NCI-H2196 (cell line): ENCODE measurements at regions not wholly inside any gene's neighbourhood (a gene's known extent, or its start where the extent isn't known, plus 50 kb on each side); places are given as distances from the start of the nearest gene placed in this dataset.
A peak's percentile ranks its signal among the peaks of the same experiment; 100 is the strongest.

Source experiments
- DNase-seq: peaks from one replicate; lab custom pipeline; 2025; ENCODE audit not compliant: unreplicated experiment; lab: John Stamatoyannopoulos, UW

DNA sequence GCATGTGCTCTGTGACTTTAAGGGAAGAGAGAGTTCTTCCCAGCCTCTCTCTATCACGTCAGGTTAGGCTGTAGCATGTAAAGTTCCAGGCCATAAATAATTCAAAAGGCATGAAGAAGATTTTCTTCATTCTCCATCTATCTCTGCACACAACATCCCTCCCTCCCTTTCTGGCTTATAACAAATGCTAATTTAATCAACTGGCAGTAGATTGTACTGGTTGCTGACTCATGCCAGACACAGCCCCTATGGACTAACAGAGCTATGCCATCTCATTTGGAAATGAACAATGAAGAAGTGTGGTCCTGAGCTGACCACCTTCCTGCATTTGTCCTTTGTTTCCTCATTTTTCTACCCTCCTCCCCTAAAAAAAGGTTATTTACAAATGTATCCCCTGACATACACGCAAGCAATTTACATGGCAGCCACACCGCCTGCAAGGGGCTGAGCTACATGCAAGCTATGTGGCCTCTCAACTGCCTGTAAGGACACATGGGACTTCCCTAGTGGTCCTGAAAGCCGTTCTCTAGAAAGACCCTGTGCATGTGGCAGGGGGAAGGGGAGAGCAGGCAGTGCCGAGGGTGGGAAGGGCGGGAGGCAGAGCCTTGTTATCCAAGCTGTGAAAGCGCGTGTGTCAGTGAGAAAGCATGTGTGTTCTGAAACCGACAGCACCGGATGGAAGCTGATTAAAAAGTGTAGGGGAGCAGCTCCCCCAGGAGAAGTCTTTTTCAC lies 90.9 kb upstream of the KLF7 start:
- no peak for DNase-seq

DNA sequence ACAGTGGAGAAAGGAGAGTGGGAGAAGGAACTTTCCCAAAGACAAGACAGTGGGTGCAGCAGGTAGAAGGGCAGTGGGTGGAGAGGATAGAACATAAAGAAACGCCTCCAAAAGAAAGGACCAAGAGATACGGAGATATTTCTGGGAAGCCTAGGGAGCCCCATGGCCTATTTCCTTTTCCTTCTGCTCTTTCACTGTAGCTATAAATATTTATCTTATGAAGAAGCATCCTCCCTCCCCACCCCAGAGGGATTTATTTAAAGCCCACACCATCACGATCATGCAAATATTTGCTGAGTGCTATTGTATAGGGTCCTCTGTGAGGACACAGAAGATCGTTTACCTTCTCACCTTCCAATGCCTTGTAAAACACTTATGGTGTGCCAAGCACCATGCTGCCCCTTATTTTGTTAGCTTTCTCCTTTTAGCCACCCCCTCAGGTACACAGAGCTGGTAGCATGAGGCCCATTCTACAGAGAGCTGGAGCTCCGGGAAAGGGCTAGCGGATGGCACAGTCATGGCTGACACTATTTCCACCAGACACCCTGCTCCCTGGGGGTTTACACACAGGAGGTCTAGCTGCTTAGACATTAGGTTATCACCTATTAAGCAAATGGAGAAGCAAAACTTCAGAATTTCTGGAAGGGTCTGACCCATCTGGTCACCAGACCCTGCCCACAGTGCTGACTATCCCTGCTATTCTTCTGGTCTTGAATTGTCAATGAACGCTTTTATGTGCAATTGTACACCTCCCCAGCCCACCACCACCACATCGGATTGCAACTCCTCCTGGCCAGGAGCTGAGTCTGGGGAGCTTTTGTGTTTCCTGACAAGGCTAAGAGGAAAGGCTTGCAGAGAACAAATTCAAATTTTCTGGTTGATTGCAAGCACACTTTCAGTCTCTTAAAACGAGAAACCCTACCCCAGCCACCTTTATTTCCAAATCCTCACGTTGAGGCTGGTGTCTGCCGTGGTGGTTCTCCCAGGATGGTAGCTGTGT lies 91.8 kb upstream of the KLF7 start:
- no peak for DNase-seq

DNA sequence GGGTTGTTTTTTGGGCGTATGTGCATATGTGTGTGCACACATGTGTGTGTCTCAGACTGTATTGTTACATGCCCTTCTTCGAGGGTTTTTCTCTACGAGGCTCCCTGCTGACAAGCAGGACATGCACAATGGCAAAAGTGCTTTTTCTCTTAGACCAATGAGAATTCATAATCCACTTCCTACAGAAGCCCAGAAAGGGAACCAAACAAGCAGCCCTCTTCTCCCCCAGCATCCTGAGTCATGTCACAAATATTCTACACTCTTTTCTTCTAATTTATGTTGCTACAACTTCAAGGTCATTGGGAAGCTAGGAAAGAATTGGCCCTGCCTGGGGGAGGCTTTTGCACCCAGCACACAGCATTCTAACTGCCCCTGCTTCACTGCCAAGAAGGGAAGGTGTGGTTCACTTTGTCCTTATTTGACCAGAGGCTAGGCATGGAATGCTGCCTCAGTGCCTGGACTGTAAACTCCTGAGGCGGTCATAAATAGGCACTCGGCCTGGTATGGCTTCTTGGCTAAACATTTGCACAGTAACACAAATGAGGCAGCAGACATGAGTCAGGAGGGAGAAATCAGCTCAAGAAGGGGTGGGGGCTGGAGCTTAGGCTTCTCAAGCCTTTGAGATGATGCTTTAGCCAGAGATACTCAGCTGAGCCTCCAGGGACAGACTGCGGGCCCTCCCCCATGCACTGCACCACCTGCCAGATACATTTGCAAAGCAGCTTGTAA lies 92.7 kb upstream of the KLF7 start:
- DNase-seq = peak; percentile 62

DNA sequence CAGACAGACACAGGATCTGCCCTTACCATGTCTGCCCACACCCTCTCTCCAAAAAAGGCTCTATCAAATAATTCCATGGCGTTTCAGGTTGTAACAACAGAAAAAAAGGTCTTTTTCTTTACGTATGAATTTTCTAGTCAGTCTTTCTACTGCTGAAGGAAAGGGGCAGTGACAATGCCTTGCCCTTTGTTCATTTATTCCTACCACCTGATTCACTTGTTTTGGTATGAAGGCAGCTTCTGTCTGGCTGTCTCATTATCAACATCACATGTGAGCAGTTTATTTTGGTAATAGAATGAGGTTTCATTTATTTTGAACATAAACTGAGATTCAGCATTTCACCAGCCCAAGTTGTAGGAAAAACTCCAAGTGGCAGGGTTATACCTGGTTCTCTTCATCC lies 94.3 kb upstream of the KLF7 start:
- DNase-seq = no peak

DNA sequence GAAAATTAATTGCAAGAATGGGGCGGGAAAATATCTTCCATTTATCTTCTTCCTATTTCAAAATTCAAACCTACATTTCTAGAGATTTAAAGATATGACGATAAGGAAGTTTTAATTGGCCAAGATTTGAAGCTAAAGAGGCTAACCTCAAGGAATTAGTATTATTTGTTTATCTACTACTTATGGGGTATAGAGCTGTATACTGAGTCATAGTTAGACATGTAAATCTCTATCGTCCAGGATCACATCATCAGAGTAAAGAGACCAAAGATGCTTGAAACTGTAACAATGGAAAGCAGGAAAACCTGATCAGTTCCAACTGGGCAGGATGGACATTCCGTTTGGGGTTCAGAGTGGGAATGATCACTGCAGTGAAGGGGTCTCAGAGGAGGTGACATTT lies 95.2 kb upstream of the KLF7 start:
- no peak for DNase-seq

DNA sequence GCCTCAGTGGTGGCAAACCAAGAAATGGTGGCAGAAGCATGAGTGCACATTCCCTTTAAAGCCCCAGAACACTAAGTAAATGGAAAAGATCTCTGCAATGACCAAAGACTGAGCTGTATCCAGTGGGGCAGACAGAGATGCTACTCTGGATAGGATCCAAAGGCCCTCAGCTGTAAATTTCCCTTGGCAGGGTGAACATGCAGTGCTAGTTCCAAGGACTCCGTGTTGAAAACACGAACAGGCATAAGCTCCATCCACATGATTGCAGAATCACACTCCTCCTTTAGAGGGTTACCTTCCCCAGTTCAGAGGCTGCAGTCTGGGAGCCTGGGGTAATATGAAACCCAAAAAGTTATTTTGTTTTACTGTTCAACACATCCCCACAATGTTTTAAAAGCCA lies 98.6 kb upstream of the KLF7 start:
- DNase-seq = no peak

DNA sequence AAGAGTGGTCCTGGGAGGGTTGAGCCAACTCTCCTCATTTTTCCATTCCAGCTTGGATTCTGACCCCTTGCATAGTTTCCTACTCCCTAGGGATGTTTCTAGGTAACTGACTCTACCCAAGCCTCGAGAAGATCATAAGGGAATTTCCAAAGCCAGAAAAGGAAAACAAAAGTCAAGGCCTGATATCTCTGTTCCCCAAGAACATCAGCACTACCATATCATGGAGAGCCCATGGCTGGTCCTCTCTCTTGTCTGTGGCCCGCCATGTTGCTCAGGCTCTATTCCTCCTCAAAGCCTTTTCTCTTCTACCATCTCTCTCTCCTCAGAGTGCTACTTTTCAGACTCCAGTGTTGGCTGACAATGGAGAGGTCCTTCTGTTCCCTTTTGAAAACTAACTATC lies 99.6 kb upstream of the KLF7 start:
- no peak for DNase-seq

DNA sequence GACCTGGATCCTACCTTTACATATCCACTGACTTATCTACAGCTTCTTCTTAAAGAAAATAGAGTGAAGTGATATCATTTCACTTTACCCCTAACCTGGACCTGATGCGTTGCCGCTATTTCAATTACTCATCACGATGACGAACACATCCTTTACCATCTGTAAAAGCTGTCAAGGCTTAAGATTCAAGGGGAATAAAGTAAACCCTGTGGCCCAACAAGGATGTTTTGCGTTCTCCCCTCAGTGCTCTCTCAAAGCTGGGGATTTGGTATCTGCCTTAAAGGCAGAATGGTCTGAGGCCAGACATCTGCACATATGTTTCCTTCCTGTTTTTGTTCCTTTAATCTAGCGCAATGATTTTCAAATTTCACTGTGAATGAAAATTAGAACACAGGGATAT lies 100.1 kb upstream of the KLF7 start:
- no peak for DNase-seq

DNA sequence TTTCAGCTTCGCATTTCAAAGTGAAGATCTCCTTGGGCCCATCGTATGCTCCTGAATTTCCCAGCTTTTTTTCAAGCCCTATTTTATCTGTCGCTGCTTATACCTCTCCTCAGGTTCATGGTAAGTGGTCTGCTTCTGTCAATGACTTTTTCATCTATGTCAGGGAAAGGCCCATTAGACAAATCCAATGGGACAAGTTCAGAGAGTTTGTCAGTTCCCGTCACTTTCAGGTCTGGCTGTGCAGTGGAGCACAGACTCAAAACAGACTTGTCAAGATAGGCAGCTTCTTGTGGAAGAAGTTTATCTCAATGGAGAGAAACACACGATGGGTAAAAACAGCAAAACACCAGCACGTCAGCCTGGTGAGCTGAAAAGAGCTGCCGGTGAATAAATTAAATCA lies 100.9 kb upstream of the KLF7 start:
- no peak for DNase-seq

DNA sequence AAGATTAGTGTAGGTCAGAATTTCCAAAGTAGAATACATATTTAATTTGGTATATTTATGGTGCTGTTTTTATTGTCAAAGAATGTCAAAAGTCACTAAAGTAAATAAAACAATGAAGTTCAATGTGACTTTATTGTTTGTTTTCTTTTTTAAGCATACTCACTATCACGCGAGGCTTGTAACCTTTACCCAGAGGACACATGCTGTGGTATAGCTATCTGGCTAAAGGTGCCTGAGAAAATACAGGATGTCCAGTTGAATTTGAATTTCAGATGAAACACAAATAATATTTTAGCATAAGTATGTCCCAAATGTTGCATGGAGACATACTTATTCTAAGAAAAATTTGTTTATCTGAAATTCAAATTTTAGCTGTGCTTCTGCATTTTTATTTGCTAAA lies 103.3 kb upstream of the KLF7 start:
- no peak for DNase-seq

DNA sequence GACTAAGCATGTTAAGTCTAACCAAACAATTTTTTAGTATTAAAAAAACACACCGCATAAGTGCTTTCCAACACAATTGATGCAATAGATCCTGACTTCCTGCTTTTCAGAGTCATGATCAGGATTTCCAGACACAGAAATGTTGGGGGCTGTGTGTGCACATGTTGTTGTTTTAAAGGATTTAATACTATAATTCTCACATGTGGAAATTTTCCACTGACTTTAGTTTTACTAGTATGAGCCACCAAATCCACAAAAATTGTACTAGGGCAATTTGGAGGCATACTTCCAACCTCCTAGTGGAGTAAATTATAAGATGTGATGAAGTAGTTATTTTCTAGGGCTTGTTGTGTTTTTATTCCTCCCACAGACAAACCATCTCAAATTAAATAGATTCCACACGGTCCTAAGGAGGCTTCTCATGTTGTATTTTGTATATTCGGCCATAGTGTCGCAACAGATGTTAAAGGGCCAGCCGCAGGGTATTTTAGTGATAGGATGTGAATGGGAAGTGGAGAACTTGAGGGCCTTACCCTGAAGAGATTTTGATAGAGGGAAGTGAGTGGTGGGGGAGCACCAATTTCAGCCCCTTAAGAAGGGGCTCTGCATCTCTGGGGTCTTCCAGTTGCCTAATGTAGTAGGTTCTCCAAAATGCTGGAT lies 108.9 kb upstream of the KLF7 start:
- no peak for DNase-seq

DNA sequence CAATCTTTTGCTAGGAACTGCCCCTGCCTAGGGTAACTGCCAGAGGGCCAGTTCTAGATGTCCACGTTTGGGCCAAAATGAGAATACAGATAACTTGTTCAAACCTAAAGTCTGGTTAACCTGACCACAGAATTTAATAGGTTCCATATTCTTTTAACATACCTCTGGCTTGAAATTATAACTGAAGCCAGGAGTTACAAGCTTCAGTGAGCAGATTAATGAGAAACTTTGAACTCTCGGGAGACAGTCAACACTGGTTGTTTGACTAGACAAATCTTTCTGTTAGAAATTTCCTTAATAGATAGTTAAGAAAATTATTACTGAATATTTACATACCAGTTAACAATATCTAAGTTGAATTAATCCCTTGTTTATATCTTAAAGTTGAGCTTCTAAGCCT lies 110.0 kb upstream of the KLF7 start:
- no peak for DNase-seq

DNA sequence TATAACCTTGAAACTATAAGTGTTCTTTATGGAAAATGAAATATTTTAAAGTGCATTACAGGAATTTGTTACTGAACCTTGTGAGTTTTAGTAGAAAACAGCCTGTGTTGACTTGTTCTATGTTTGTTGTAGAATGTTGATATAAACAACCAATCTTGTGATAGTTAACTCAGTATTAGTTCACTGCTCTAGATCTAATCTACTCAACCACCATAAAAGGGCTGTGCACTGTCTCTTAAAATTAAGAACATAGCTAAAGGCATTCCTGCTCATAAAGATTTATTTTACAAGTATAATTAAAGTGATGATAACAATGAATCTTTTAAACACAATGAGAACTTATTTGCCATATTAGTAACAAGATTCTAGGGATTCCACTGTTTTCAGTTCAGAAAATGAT lies 110.5 kb upstream of the KLF7 start:
- DNase-seq = no peak

DNA sequence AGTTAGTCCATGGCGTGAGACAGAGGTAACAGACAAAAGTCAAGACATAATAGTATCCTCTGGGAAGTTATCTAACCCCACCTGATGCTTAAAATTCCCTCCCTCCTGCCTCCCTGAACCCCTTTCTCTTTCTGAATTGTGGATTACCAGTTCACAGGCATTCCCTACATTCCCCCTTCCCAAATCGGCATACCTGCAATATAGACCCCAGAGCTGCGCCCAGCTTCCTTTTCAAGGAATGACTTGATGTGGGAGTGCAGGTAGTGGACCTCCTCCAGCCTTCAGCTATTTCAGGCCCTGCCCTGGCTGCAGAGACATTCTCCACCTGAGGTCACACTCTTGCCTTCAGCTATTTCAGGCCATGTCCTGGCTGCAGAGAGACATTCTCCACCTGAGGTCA lies 111.1 kb upstream of the KLF7 start:
- no peak for DNase-seq

DNA sequence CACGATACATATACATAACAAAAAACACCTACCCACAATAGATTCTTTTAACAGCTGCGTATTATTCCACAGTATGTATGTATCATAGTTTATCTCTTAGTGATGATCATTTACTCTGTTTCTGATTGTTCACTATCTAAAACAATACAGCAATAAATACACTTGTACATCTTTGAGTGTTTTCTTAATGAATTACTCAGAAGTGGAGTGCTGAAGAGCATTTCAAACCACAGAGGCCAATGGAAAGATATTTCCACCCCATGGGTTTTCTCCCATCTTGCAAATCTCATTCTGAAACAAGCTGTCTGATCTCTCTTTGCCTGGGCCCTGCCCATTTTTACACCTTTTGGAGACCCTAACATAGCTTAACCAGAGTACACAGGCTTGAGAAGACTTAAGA lies 113.8 kb upstream of the KLF7 start:
- DNase-seq = no peak

DNA sequence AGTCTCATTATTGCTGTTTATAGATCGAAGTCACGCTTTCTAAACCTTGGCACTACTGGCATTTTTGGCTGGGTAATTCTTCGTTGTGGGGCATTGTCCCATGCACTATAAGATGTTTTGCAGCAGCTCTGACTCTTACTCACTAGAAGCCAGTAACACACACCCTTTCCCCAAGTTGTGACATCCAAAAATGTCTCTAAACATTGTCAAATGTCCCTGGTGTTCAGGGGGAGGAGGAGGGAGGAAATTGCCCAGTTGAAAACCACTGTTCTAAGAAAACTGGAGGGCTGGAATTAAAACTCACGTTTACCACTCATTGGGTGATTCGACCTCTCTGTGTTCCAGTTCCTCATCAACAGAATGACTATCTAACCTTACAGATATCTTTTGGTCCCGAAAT lies 115.7 kb upstream of the KLF7 start:
- DNase-seq = no peak

DNA sequence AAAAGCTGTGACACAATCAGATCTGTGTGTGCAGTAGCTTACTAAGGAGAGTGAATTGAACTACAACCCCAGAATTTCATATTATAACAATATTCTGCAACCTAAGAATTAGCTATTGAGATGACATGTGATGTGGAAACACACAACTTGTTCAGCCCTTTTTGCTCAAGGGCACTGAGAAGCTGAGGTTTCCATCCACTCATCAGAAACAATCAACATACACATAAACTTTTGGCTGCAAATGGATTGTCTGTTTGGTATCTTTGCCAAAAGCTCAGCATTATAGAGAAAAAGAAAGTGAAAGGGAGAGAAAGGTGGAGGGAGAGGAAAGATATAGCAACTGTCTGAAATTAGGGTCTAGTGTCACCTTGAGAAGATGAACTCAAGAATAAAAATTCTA lies 117.2 kb upstream of the KLF7 start:
- DNase-seq = no peak

DNA sequence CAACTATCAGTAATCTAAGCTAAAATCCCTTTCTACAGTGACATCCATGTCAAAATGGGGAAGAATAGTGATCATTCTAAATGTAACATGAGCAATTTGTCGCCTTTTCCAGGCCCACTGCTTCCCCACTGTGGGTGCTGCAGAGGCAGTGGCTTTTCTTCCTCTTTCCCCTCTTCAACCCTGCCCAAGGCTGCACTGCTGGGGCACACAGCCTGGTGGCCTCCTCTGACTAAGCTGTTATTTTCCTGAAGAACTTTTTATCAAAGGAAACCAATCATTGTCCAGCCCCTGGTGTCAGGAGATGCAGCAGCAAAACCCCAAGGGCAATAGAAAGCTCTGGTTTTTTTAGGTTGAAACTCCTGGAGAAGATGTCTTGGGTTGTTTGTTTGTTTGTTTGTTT lies 117.6 kb upstream of the KLF7 start:
- no peak for DNase-seq

DNA sequence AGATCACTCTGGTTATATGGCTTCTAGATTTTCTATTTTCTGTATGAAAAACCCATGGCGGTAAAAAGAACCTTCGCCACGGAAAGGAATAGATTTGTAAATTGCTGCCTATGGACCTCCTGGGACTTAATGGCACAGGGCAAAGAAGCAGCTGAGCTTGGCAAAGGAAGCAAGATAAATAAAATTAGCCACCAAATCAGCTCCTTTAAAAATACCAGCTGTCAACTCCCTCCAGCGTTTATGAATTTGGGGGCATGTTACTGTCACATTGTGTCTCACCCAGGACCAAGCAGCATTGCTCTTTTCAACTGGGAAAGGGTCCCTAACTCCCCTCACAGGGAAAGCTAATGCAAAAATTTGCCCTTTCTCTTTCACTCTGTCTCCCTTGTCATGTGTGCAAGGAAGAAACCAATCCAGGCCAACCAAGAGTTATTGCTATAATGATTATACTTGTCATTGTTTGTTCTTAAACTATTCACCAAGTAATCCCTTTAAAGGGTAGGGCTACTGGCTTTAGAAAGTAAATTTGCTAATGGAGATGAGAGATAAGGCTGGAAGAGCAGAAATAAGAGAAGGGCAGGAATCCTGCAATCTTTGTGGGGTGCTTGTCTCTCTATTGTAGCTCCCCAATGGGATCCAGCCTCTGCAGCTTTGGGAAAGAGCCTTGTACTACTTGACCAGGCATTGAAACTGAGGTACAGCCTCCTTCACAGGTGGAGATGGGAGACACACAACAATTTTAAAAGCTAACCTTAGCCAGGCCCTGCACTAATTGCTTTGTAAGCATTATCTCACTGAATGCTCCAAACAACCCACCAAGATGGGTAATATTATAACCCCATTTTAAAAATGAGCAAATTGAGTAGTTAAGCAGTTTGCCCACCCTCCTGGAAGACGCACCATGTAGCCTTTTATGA lies 119.1 kb upstream of the KLF7 start:
- DNase-seq = no peak

DNA sequence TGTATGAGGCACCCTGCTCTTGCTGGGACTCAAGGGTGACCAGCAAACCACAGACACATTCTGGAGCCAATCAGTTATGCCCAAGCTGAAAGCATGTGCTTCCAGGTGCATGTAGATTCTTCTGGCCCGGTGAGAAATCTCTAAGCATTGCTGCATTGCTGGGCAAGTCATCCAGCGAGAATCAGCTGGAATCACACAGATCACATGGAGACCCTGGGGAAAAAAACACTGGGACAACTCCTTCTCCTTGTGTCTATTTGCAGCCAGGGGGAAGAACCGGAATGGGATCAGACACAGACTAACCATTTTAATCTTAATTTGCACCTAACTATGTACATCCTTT lies 119.7 kb upstream of the KLF7 start:
- no peak for DNase-seq
